ENCODE measurements at regions not wholly inside any gene's neighbourhood (a gene's known extent, or its start where the extent isn't known, plus 50 kb on each side); places are given as distances from the start of the nearest gene placed in this dataset.

DNA sequence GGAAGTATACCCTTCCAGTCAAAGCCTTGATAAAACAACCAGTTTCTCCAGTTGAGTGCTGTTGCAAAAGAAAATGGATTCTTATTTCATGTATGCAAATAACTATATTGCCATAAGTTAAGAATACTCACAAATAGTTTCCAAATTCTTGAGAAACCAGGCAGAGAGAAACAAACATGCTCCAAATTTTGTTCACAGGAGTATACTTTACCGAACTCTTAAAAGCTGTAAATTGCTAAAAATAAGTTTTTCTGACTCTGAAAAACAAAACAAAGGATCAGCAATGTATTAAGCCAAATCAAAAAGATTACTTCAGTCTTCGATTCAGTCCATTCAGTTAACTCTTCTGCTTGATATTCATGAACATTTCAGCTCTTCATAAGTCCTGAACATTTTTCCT, 646.5 kb downstream of the MCTP2 start:
- TF ChIP-seq, protein P1, sequence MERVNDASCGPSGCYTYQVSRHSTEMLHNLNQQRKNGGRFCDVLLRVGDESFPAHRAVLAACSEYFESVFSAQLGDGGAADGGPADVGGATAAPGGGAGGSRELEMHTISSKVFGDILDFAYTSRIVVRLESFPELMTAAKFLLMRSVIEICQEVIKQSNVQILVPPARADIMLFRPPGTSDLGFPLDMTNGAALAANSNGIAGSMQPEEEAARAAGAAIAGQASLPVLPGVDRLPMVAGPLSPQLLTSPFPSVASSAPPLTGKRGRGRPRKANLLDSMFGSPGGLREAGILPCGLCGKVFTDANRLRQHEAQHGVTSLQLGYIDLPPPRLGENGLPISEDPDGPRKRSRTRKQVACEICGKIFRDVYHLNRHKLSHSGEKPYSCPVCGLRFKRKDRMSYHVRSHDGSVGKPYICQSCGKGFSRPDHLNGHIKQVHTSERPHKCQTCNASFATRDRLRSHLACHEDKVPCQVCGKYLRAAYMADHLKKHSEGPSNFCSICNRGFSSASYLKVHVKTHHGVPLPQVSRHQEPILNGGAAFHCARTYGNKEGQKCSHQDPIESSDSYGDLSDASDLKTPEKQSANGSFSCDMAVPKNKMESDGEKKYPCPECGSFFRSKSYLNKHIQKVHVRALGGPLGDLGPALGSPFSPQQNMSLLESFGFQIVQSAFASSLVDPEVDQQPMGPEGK (CRISPR knock-in tag; IDR thresholded peaks at IDR 0.05; ENCODE audit: borderline replicate concordance), result no peak
- TF ChIP-seq, protein P2, sequence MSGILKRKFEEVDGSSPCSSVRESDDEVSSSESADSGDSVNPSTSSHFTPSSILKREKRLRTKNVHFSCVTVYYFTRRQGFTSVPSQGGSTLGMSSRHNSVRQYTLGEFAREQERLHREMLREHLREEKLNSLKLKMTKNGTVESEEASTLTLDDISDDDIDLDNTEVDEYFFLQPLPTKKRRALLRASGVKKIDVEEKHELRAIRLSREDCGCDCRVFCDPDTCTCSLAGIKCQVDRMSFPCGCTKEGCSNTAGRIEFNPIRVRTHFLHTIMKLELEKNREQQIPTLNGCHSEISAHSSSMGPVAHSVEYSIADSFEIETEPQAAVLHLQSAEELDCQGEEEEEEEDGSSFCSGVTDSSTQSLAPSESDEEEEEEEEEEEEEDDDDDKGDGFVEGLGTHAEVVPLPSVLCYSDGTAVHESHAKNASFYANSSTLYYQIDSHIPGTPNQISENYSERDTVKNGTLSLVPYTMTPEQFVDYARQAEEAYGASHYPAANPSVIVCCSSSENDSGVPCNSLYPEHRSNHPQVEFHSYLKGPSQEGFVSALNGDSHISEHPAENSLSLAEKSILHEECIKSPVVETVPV (CRISPR knock-in tag; IDR thresholded peaks at IDR 0.05), result no peak
- TF ChIP-seq ZC3H10 (CRISPR knock-in tag; IDR thresholded peaks at IDR 0.05) (no peak), ZFP30 (CRISPR knock-in tag; IDR thresholded peaks at IDR 0.05) (no peak), CSDC2 (CRISPR knock-in tag; IDR thresholded peaks at IDR 0.05) (no peak), BACH2 (CRISPR knock-in tag; IDR thresholded peaks at IDR 0.05; ENCODE audit: borderline replicate concordance) (no peak), OSR1 (CRISPR knock-in tag; IDR thresholded peaks at IDR 0.05) (no peak), ZNF565 (CRISPR knock-in tag; conservative IDR thresholded peaks at IDR 0.05; ENCODE audit: low read depth) (no peak), ZNF70 (CRISPR knock-in tag; IDR thresholded peaks at IDR 0.05) (no peak), ZNF8 (CRISPR knock-in tag; IDR thresholded peaks at IDR 0.05) (no peak)
- TF ChIP-seq, protein P3, sequence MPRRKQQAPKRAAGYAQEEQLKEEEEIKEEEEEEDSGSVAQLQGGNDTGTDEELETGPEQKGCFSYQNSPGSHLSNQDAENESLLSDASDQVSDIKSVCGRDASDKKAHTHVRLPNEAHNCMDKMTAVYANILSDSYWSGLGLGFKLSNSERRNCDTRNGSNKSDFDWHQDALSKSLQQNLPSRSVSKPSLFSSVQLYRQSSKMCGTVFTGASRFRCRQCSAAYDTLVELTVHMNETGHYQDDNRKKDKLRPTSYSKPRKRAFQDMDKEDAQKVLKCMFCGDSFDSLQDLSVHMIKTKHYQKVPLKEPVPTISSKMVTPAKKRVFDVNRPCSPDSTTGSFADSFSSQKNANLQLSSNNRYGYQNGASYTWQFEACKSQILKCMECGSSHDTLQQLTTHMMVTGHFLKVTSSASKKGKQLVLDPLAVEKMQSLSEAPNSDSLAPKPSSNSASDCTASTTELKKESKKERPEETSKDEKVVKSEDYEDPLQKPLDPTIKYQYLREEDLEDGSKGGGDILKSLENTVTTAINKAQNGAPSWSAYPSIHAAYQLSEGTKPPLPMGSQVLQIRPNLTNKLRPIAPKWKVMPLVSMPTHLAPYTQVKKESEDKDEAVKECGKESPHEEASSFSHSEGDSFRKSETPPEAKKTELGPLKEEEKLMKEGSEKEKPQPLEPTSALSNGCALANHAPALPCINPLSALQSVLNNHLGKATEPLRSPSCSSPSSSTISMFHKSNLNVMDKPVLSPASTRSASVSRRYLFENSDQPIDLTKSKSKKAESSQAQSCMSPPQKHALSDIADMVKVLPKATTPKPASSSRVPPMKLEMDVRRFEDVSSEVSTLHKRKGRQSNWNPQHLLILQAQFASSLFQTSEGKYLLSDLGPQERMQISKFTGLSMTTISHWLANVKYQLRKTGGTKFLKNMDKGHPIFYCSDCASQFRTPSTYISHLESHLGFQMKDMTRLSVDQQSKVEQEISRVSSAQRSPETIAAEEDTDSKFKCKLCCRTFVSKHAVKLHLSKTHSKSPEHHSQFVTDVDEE (CRISPR knock-in tag; IDR thresholded peaks at IDR 0.05), result no peak
- TF ChIP-seq, protein P4, sequence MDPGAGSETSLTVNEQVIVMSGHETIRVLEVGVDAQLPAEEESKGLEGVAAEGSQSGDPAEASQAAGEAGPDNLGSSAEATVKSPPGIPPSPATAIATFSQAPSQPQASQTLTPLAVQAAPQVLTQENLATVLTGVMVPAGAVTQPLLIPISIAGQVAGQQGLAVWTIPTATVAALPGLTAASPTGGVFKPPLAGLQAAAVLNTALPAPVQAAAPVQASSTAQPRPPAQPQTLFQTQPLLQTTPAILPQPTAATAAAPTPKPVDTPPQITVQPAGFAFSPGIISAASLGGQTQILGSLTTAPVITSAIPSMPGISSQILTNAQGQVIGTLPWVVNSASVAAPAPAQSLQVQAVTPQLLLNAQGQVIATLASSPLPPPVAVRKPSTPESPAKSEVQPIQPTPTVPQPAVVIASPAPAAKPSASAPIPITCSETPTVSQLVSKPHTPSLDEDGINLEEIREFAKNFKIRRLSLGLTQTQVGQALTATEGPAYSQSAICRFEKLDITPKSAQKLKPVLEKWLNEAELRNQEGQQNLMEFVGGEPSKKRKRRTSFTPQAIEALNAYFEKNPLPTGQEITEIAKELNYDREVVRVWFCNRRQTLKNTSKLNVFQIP (CRISPR knock-in tag; IDR thresholded peaks at IDR 0.05; ENCODE audit: borderline replicate concordance, low read depth), result no peak
- ATAC-seq, result no peak

DNA sequence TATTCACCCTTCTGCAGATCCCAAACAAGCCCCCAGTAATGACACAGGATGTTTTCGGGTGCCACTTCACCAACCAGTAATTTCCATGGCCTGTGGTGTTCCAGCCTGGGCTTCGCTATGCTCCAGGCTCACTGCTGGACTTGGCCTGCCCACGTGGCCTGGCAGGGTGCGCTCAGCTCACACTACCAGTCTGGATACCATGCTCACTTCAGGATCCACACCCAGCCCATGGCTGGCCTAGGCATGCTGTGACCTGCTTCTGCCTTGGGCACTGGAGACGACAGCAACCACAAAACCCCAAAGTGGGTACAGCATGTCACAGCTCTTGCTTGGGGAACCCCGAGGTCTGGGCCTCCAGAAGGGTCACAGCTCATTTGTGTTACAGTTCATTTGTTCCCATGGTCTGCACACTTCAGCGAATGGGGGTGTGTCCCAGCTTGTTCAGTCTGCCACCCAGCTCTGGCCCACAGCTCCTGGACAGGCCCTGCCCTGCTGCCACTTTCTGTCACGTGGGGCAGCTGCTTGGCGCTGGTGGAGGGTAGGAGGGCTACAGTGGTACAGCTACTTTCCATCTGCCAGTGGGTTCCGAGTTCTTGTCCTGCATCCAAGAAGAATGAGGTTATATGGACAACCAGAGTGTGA, 650.8 kb downstream of the MCTP2 start:
- no peak for ATAC-seq
- no peak for TF ChIP-seq PPARA (CRISPR knock-in tag; IDR thresholded peaks at IDR 0.05; ENCODE audit: borderline replicate concordance)
- no peak for TF ChIP-seq SNAI2 (CRISPR knock-in tag; IDR thresholded peaks at IDR 0.05)
- no peak for TF ChIP-seq RARB (CRISPR knock-in tag; IDR thresholded peaks at IDR 0.05)
- no peak for TF ChIP-seq CSDC2 (CRISPR knock-in tag; IDR thresholded peaks at IDR 0.05)
- no peak for TF ChIP-seq BACH2 (CRISPR knock-in tag; IDR thresholded peaks at IDR 0.05; ENCODE audit: borderline replicate concordance)
- TF ChIP-seq, protein P3 (CRISPR knock-in tag; IDR thresholded peaks at IDR 0.05), result no peak
- no peak for TF ChIP-seq ZFP3 (CRISPR knock-in tag; IDR thresholded peaks at IDR 0.05)
- no peak for TF ChIP-seq ISL1 (CRISPR knock-in tag; IDR thresholded peaks at IDR 0.05)
- no peak for TF ChIP-seq GLIS3 (CRISPR knock-in tag; IDR thresholded peaks at IDR 0.05)
- no peak for TF ChIP-seq ZNF8 (CRISPR knock-in tag; IDR thresholded peaks at IDR 0.05)
- TF ChIP-seq, protein P1 (CRISPR knock-in tag; IDR thresholded peaks at IDR 0.05; ENCODE audit: borderline replicate concordance), result no peak
- TF ChIP-seq, protein P5, sequence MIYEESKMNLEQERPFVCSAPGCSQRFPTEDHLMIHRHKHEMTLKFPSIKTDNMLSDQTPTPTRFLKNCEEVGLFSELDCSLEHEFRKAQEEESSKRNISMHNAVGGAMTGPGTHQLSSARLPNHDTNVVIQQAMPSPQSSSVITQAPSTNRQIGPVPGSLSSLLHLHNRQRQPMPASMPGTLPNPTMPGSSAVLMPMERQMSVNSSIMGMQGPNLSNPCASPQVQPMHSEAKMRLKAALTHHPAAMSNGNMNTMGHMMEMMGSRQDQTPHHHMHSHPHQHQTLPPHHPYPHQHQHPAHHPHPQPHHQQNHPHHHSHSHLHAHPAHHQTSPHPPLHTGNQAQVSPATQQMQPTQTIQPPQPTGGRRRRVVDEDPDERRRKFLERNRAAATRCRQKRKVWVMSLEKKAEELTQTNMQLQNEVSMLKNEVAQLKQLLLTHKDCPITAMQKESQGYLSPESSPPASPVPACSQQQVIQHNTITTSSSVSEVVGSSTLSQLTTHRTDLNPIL (CRISPR knock-in tag; IDR thresholded peaks at IDR 0.05; ENCODE audit: low read depth), result no peak
- TF ChIP-seq ZNF70 (CRISPR knock-in tag; IDR thresholded peaks at IDR 0.05), result no peak

Measured in SK-N-SH treated with all-trans-retinoic acid at 6 μM for 48 hours (cell line).